ENCODE measurements at regions not wholly inside any gene's neighbourhood (a gene's known extent, or its start where the extent isn't known, plus 50 kb on each side); places are given as distances from the start of the nearest gene placed in this dataset.
"Not testable (repeated sequence)": the region's sequence is repeated elsewhere in the genome, so short reads cannot be mapped to it uniquely, and the experiment has no call there.

- DNase-seq (no peak), ATAC-seq (ENCODE audit: poor library complexity) (no peak)
- intact Hi-C loops (cut with DNase I): no loop called here
Measured at GRCh38 chr13:50618206-50618605, 225.3 kb downstream of the DLEU7 start.

- ATAC-seq (ENCODE audit: poor library complexity) (no peak), DNase-seq (no peak)
- intact Hi-C loops (cut with DNase I): no loop called here
Measured at GRCh38 chr13:50626101-50626547, 217.4 kb downstream of the DLEU7 start.

GRCh38 chr13:50627111-50627510 lies 216.4 kb downstream of the DLEU7 start:
- DNase-seq (no peak), ATAC-seq (ENCODE audit: poor library complexity) (no peak)
- intact Hi-C loops (cut with DNase I): no loop called here

GRCh38 chr13:50628512-50628911 lies 215.0 kb downstream of the DLEU7 start:
- DNase-seq; ATAC-seq (ENCODE audit: poor library complexity); intact Hi-C loops (cut with DNase I): not testable (repeated sequence)

GRCh38 chr13:50629497-50629896 lies 214.0 kb downstream of the DLEU7 start:
- intact Hi-C loops (cut with DNase I): no loop called here
- ATAC-seq (ENCODE audit: poor library complexity) (no peak), DNase-seq (no peak)

GRCh38 chr13:50629966-50630365 lies 213.5 kb downstream of the DLEU7 start:
- peak; percentile 38 for ATAC-seq (ENCODE audit: poor library complexity)
- DNase-seq: no peak
- intact Hi-C loops (cut with DNase I): no loop called here

- no peak for ATAC-seq (ENCODE audit: poor library complexity)
- no peak for DNase-seq
- intact Hi-C loops (cut with DNase I): no loop called here
Measured at GRCh38 chr13:50631041-50631440, 212.5 kb downstream of the DLEU7 start.

- no peak for DNase-seq
- intact Hi-C loops (cut with DNase I): no loop called here
Measured at GRCh38 chr13:50634339-50634738, 209.2 kb downstream of the DLEU7 start.

GRCh38 chr13:50635504-50635903 lies 208.0 kb downstream of the DLEU7 start:
- intact Hi-C loops (cut with DNase I): no loop called here
- no peak for DNase-seq
- ATAC-seq (ENCODE audit: poor library complexity): peak; percentile 95

More at GRCh38 chr13:50634339-50634738, 209.2 kb downstream of the DLEU7 start:
- no peak for ATAC-seq (ENCODE audit: poor library complexity)

GRCh38 chr13:50636007-50636704 lies 207.3 kb downstream of the DLEU7 start:
- DNase-seq: no peak
- intact Hi-C loops (cut with DNase I): no loop called here
- peak; percentile 29 for ATAC-seq (ENCODE audit: poor library complexity)

GRCh38 chr13:50643060-50643459 lies 200.4 kb downstream of the DLEU7 start:
- intact Hi-C loops (cut with DNase I): no loop called here
- ATAC-seq (ENCODE audit: poor library complexity) (no peak), DNase-seq (no peak)

- ATAC-seq (ENCODE audit: poor library complexity): no peak
- no peak for DNase-seq
- intact Hi-C loops (cut with DNase I): no loop called here
Measured at GRCh38 chr13:50644081-50644871, 199.2 kb downstream of the DLEU7 start.

GRCh38 chr13:50645092-50645491 lies 198.4 kb downstream of the DLEU7 start:
- DNase-seq: no peak
- ATAC-seq (ENCODE audit: poor library complexity): no peak
- intact Hi-C loops (cut with DNase I): no loop called here

GRCh38 chr13:50646070-50646469 lies 197.4 kb downstream of the DLEU7 start:
- intact Hi-C loops (cut with DNase I): no loop called here
- DNase-seq: no peak
- no peak for ATAC-seq (ENCODE audit: poor library complexity)

GRCh38 chr13:50649211-50649610 lies 194.3 kb downstream of the DLEU7 start:
- intact Hi-C loops (cut with DNase I): no loop called here
- DNase-seq (no peak), ATAC-seq (ENCODE audit: poor library complexity) (no peak)

GRCh38 chr13:50650592-50651504 lies 192.6 kb downstream of the DLEU7 start:
- intact Hi-C loops (cut with DNase I): no loop called here

GRCh38 chr13:50651922-50652321 lies 191.6 kb downstream of the DLEU7 start:
- intact Hi-C loops (cut with DNase I): no loop called here
- no peak for ATAC-seq (ENCODE audit: poor library complexity)
- no peak for DNase-seq

More at GRCh38 chr13:50650592-50651504, 192.6 kb downstream of the DLEU7 start:
- DNase-seq: no peak
- no peak for ATAC-seq (ENCODE audit: poor library complexity)

- no peak for ATAC-seq (ENCODE audit: poor library complexity)
- DNase-seq: no peak
- intact Hi-C loops (cut with DNase I): no loop called here
Measured at GRCh38 chr13:50654331-50654730, 189.2 kb downstream of the DLEU7 start.

- intact Hi-C loops (cut with DNase I); ATAC-seq (ENCODE audit: poor library complexity): not testable (repeated sequence)
Measured at GRCh38 chr13:50661881-50662280, 181.6 kb downstream of the DLEU7 start.

More at GRCh38 chr13:50661881-50662280, 181.6 kb downstream of the DLEU7 start:
- DNase-seq: not testable (repeated sequence)
